ENCODE measurements at regions not wholly inside any gene's neighbourhood (a gene's known extent, or its start where the extent isn't known, plus 50 kb on each side); places are given as distances from the start of the nearest gene placed in this dataset.

GRCh38 chr21:35196128-35196527, 147.0 kb upstream of the RUNX1 start:
- no peak overlapping the region for H3K27ac ChIP-seq
- no peaks in the 10 kb centered on the region for H3K27me3 ChIP-seq
- H3K4me1 ChIP-seq = no peaks in the 10 kb centered on the region
- ATAC-seq (no peak), DNase-seq (no peak)
- H3K9me3 ChIP-seq = no peaks in the 10 kb centered on the region
- intact Hi-C loops (cut with DNase I) = no loop called here
- no peak for TF ChIP-seq CTCF (IDR thresholded peaks at IDR 0.05)
- no peaks in the 10 kb centered on the region for H3K36me3 ChIP-seq
- no peak overlapping the region for H3K4me3 ChIP-seq

- intact Hi-C loops (cut with DNase I) = no loop called here
- no peaks in the 10 kb centered on the region for H3K9me3 ChIP-seq
- DNase-seq (no peak), ATAC-seq (no peak)
- no peaks in the 10 kb centered on the region for H3K36me3 ChIP-seq
- no peak for TF ChIP-seq CTCF (IDR thresholded peaks at IDR 0.05)
- no peak overlapping the region for H3K4me3 ChIP-seq
- H3K27ac ChIP-seq = no peak overlapping the region
- no peaks in the 10 kb centered on the region for H3K4me1 ChIP-seq
- H3K27me3 ChIP-seq = no peaks in the 10 kb centered on the region
Observed at GRCh38 chr21:35195232-35195631, 146.1 kb upstream of the RUNX1 start.

GRCh38 chr21:35191754-35192153, 142.7 kb upstream of the RUNX1 start:
- ATAC-seq = no peak
- H3K36me3 ChIP-seq = no peaks in the 10 kb centered on the region
- intact Hi-C loops (cut with DNase I) = no loop called here
- no peak overlapping the region for H3K27ac ChIP-seq
- H3K9me3 ChIP-seq = no peaks in the 10 kb centered on the region
- no peak overlapping the region for H3K4me3 ChIP-seq
- H3K27me3 ChIP-seq = no peaks in the 10 kb centered on the region
- TF ChIP-seq CTCF (IDR thresholded peaks at IDR 0.05) = no peak
- DNase-seq = no peak
- no peaks in the 10 kb centered on the region for H3K4me1 ChIP-seq

- intact Hi-C loops (cut with DNase I) = no loop called here
- Histone ChIP-seq H3K27ac (no peak overlapping the region), H3K9me3 (no peaks in the 10 kb centered on the region), H3K36me3 (no peaks in the 10 kb centered on the region), H3K4me3 (no peak overlapping the region), H3K4me1 (no peaks in the 10 kb centered on the region), H3K27me3 (no peaks in the 10 kb centered on the region)
- no peak for DNase-seq
- no peak for ATAC-seq
- TF ChIP-seq CTCF (IDR thresholded peaks at IDR 0.05) = no peak
Observed at GRCh38 chr21:35191128-35191527, 142.0 kb upstream of the RUNX1 start.

- no peak overlapping the region for H3K4me3 ChIP-seq
Observed at GRCh38 chr21:35190201-35190701, 141.1 kb upstream of the RUNX1 start.

More at GRCh38 chr21:35190201-35190701, 141.1 kb upstream of the RUNX1 start:
- Histone ChIP-seq H3K27ac (no peak overlapping the region), H3K36me3 (no peaks in the 10 kb centered on the region), H3K9me3 (no peaks in the 10 kb centered on the region), H3K27me3 (no peaks in the 10 kb centered on the region), H3K4me1 (no peaks in the 10 kb centered on the region)
- intact Hi-C loops (cut with DNase I) = no loop called here
- DNase-seq = no peak
- no peak for ATAC-seq
- no peak for TF ChIP-seq CTCF (IDR thresholded peaks at IDR 0.05)

All from upper lobe of right lung (tissue), 1 donor.